Hepatocyte (in vitro differentiated cells): ENCODE measurements at regions not wholly inside any gene's neighbourhood (a gene's known extent, or its start where the extent isn't known, plus 50 kb on each side); places are given as distances from the start of the nearest gene placed in this dataset.

ENCODE experiments used
- EZH2 ChIP-seq: fragments of 200-600 bp; sonication (generic); IDR thresholded peaks from 2 replicates; pipeline ENCODE4 v1.6.1; 2016; ENCODE audit warnings: antibody characterized with exemption, mild to moderate bottlenecking, borderline replicate concordance
- EZH2phosphoT487 ChIP-seq: fragments of 200-600 bp; sonication (generic); IDR thresholded peaks from one replicate; pipeline ENCODE4 v1.6.1; 2018; ENCODE audit warnings: antibody characterized with exemption, mild to moderate bottlenecking, low read depth, moderate library complexity; ENCODE audit not compliant: unreplicated experiment, severe bottlenecking
- TF ChIP-seq, protein P1 (sequence below): fragments of 200-600 bp; sonication (generic); IDR thresholded peaks from 2 replicates; pipeline ENCODE4 v1.5.1; 2016; ENCODE audit warnings: antibody characterized with exemption, mild to moderate bottlenecking; ENCODE audit not compliant: poor library complexity

- TF ChIP-seq, protein P1, sequence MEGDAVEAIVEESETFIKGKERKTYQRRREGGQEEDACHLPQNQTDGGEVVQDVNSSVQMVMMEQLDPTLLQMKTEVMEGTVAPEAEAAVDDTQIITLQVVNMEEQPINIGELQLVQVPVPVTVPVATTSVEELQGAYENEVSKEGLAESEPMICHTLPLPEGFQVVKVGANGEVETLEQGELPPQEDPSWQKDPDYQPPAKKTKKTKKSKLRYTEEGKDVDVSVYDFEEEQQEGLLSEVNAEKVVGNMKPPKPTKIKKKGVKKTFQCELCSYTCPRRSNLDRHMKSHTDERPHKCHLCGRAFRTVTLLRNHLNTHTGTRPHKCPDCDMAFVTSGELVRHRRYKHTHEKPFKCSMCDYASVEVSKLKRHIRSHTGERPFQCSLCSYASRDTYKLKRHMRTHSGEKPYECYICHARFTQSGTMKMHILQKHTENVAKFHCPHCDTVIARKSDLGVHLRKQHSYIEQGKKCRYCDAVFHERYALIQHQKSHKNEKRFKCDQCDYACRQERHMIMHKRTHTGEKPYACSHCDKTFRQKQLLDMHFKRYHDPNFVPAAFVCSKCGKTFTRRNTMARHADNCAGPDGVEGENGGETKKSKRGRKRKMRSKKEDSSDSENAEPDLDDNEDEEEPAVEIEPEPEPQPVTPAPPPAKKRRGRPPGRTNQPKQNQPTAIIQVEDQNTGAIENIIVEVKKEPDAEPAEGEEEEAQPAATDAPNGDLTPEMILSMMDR: no peak
- TF ChIP-seq EZH2phosphoT487: no peak
- TF ChIP-seq EZH2: no peak
Measured at GRCh38 chr6:41422161-41422560, 86.8 kb downstream of the NCR2 start.
